PC-3 (cell line): ENCODE measurements at regions not wholly inside any gene's neighbourhood (a gene's known extent, or its start where the extent isn't known, plus 50 kb on each side); places are given as distances from the start of the nearest gene placed in this dataset.

Source experiments
- CTCF ChIP-seq: fragments of 300-600 bp; sonication (generic); conservative IDR thresholded peaks from 2 replicates; pipeline ENCODE4 v1.5.1; 2017; ENCODE audit warnings: antibody characterized with exemption, low read depth, mild to moderate bottlenecking, low read length
- EZH2phosphoT487 ChIP-seq: fragments of 300-600 bp; sonication (generic); IDR thresholded peaks from 2 replicates; pipeline ENCODE4 v1.6.1; 2018; ENCODE audit warnings: mild to moderate bottlenecking, antibody characterized with exemption, low read length, borderline replicate concordance

DNA sequence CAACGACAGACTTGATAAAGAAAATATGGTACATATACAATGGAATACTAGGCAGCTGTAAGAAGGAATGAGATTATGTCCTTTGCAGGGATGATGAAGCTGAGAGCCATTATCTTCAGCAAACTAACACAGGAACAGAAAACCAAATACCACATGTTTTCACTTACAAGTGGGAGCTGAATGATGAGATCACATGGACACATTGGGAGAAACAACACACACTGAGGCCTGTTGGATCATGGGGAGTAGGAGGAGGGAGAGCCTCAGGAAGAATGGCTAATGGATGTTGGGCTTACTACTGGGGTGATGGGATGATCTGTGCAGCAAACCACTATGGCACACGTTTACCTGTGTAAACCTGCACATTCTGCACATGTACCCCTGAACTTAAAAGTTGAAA lies 209.7 kb downstream of the SPRY1 start:
- TF ChIP-seq CTCF, result no peak
- TF ChIP-seq EZH2phosphoT487, result no peak
